ENCODE measurements at regions not wholly inside any gene's neighbourhood (a gene's known extent, or its start where the extent isn't known, plus 50 kb on each side); places are given as distances from the start of the nearest gene placed in this dataset.

- H3K36me3 Mint-ChIP-seq (ENCODE audit: insufficient read depth in 1 of 3, low read depth in 3 of 3) = no peaks in the 10 kb centered on the region
- Histone ChIP-seq H2BK12ac (ENCODE audit: insufficient read length, low read depth, low read length) (no peak overlapping the region), H2BK120ac (ENCODE audit: low read depth, low read length, poor library complexity, severe bottlenecking) (no peak overlapping the region), H3K27ac (ENCODE audit: insufficient read length, low read depth, low read length) (no peak overlapping the region), H3K9me3 (ENCODE audit: control insufficient read depth, low read depth, low read length) (no peaks in the 10 kb centered on the region), H3K14ac (ENCODE audit: insufficient read depth, low read length) (no peak overlapping the region), H2AFZ (ENCODE audit: low read length) (no peak overlapping the region), H2BK5ac (ENCODE audit: insufficient read length, low read length) (no peak overlapping the region), H3K23ac (ENCODE audit: insufficient read length, low read depth, low read length) (no peak overlapping the region), H3K79me1 (ENCODE audit: insufficient read depth, low read depth, low read length, poor library complexity, severe bottlenecking) (no peaks in the 10 kb centered on the region), H2BK20ac (ENCODE audit: low read depth, low read length, poor library complexity, severe bottlenecking) (no peak overlapping the region), H3K4me1 (ENCODE audit: insufficient read depth, low read length) (no peaks in the 10 kb centered on the region), H3K79me2 (ENCODE audit: insufficient read depth, low read length) (no peaks in the 10 kb centered on the region), H4K20me1 (ENCODE audit: control insufficient read depth, insufficient read depth, insufficient read length) (no peaks in the 10 kb centered on the region), H4K91ac (ENCODE audit: insufficient read length, low read depth, low read length) (no peak overlapping the region), H3K56ac (ENCODE audit: insufficient read length, low read depth, low read length) (no peak overlapping the region), H4K5ac (ENCODE audit: insufficient read length, low read depth, low read length) (no peak overlapping the region), H3K4ac (ENCODE audit: low read depth, low read length) (no peak overlapping the region), H2BK15ac (ENCODE audit: low read depth, low read length) (no peak overlapping the region), H4K8ac (replicated peaks; ENCODE audit: insufficient read length, low read depth, low read length) (no peak overlapping the region), H3T11ph (ENCODE audit: low read length) (no peak overlapping the region), H3K27me3 (ENCODE audit: insufficient read depth, low read length) (no peaks in the 10 kb centered on the region; the same call in 1 of the 2 replicates), H2AK5ac (ENCODE audit: insufficient read length, low read length) (no peak overlapping the region), H3K4me2 (ENCODE audit: insufficient read depth, insufficient read length, low read length) (no peak overlapping the region), H3K18ac (ENCODE audit: insufficient read length, low read depth, low read length) (no peak overlapping the region), H3K9ac (ENCODE audit: extremely low read depth, insufficient read length, low read length) (no peak overlapping the region), H3K23me2 (ENCODE audit: insufficient read length, low read depth, low read length, poor library complexity, severe bottlenecking) (no peaks in the 10 kb centered on the region)
- no peak for TF ChIP-seq CTCF (conservative IDR thresholded peaks at IDR 0.05)
- no peak for DNase-seq
- no peak overlapping the region for H3K27ac Mint-ChIP-seq
- H3K4me3 Mint-ChIP-seq = 0 out of 5 replicates have a peak overlapping the region, but pooled peaks of 1 of the 2 experiments have one; percentile 27
- peaks cover 33 to 42% of the 10 kb centered on the region in 2 experiments for H3K4me1 Mint-ChIP-seq
- H3K27me3 Mint-ChIP-seq (ENCODE audit: low read depth) = peaks cover 29% of the 10 kb centered on the region
- WGBS (ENCODE audit: extremely low coverage, insufficient read length, low lambda C conversion rate) = no CpG with 5 or more reads among the region's 5 CpGs
- H3K9me3 Mint-ChIP-seq = no peaks in the 10 kb centered on the region; a peak in 1 of 5 replicates
Measured at GRCh38 chr12:113698510-113698858, 226.8 kb upstream of the LHX5 start.

All from H9 (cell line).